NCI-H748 (cell line): ENCODE measurements at regions not wholly inside any gene's neighbourhood (a gene's known extent, or its start where the extent isn't known, plus 50 kb on each side); places are given as distances from the start of the nearest gene placed in this dataset.
"Not testable (repeated sequence)": the region's sequence is repeated elsewhere in the genome, so short reads cannot be mapped to it uniquely, and the experiment has no call there.

Experiments
- DNase-seq: peaks from one replicate; lab custom pipeline; 2025; ENCODE audit not compliant: unreplicated experiment; lab: John Stamatoyannopoulos, UW

DNA sequence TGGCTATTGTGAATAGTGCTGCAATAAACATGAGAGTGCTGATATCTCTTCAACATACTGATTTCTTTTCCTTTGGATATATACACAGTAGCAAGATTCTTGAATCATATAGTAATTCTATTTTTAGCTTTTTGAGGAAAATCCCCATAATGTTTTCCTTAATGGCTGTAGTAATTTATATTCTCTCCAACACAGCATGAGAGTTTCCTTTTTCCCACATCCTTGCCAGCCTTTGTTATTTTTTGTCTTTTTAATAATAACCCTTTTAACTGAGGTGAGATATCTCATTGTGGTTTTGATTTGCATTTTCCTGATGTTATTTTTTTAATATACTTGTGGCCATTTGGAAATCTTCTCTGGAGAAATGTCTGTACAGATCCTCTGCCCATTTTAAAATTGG is 132.6 kb downstream of the PRL start:
- no peak for DNase-seq

DNA sequence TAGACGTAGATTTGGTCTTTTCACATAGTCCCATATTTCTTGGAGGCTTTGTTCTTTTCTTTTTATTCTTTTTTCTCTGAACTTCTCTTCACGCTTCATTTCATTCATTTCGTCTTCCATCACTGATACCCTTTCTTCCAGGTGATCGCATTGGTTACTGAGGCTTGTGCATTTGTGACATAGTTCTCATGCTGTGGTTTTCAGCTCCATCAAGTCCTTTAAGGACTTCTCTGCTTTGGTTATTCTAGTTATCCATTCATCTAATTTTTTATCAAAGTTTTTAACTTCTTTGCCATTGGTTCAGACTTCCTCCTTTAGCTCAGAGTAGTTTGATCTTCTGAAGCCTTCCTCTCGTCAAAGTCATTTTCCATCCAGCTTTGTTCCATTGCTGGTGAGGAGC is 125.8 kb downstream of the PRL start:
- DNase-seq: not testable (repeated sequence)

DNA sequence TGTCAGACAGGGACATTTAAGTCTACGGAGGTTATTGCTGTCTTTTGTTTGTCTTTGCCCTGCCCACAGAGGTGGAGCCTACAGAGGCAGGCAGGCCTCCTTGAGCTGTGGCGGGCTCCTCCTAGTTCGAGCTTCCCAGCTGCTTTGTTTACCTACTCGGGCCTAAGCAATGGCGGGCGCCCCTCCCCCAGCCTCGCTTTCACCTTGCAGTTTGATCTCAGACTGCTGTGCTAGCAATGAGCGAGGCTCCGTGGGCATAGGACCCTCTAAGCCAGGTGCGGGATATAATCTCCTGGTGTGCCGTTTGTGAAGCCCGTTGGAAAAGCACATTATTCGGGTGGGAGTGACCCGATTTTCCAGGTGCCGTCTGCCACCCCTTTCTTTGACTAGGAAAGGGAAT is 125.0 kb downstream of the PRL start:
- not testable (repeated sequence) for DNase-seq

DNA sequence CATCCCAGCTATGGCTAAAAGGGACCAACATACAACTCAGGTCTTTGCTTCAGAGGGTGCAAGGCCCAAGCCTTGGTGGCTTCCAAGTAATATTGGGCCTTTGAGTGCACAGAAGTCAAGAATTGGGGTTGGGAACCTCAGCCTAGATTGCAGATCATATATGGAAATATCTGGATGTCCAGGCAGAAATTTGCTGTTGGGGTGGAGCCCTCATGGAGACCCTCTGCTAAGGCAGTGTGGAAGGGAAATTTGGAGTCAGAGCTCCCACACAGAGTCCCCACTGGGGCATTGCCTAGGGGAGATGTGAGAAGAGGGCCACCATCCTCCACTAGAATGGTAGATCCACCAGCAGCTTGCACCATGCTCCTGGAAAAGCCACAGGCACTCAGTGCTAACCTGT is 123.5 kb downstream of the PRL start:
- peak; percentile 22 for DNase-seq

DNA sequence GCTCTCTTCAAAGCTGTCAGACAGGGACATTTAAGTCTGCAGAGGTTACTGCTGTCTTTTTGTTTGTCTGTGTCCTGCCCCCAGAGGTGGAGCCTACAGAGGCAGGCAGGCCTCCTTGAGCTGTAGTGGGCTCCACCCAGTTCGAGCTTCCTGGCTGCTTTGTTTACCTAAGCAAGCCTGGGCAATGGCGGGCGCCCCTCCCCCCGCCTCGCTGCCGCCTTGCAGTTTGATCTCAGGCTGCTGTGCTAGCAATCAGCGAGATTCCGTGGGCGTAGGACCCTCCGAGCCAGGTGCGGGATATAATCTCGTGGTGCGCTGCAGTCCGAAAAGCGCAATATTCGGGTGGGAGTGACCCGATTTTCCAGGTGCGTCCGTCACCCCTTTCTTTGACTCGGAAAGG is 116.6 kb downstream of the PRL start:
- not testable (repeated sequence) for DNase-seq

DNA sequence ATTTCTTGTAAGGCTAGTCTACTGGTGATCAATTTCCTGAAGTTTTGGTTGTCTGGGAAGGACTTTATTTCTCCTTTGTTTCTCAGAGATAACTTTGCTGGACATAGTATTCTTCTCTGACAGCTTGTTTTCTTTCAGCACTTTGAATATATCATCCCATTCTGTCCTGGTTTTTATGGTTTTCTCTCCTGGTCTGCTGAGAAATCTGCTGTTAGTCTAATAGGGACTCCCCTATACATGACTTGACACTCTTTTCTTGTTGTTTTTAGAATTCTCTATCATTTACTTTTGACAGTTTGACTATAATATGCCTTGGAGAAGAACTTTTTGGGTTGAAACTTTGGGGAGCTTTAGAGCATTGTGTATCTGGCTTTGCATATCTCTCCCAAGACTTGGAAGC is 112.5 kb downstream of the PRL start:
- no peak for DNase-seq

DNA sequence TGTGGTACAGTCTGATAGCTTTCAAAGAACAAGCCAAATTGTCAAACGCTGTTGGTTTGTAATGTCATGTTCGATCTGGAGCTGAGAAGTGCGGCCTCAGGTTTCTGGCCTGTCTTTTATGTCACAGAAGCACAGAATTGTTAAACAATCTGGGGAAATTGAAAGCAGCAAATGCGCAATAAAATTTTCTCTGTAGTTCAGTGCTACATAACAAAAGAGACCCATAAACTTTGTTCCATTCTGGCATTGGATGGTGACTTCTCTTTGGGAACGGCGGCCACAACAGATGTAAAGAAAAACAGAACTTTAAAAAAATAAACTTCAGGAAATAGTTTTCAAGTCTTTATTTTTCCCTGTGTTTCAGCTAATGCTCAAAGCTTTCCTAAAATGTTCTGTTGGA is 106.9 kb downstream of the PRL start:
- DNase-seq: no peak

DNA sequence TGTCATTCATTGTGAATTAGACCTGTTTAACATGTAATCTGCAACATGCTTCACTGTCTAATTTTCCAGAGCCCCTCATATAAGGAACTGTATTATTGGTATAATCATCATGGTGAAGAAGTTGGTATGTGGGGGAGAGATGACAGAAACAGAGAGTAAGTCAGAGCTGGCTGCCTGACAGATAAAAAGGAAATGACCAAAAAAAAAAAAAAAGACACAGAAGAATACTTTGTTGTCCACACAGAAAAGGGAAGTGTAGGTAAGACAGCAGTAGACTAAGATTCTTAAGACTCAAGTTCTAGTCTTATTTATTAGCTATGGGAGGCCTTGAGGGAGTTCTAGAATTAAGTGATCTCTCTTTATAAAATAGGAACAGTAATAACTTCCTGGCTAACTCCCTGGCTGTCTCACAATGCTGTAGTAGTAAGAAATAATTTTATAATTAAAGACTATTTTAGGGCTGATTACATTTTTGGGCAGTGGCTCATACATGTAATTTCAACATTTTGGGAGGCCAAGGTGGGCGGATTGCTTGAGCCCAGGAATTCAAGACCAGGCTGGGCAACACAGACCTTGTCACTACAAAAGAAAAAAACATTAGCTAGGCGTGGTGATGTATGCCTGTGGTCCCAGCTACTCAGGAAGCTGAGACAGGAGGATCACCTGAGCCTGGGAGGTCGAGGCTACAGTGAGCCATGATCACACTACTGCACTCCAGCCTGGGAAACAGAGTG is 102.5 kb downstream of the PRL start:
- DNase-seq: no peak

DNA sequence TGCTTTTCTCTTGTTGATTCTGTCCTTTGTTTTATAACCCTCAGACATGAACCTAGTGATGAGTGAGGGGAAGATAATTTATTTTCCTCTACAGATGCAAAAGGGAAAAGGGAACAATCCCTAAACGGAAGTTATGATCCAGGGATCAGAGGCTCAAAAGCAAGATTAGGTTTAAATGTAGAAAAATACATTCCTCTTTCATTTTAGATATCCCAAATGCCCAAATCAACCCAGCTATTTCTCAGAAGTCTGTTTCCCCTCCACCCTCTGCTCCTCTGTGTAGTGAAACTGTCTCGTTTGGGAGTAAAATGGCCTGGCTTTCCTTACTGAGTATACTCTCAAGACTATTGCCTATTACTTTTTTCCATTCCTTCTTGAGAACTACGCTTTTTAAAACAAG is 97.1 kb downstream of the PRL start:
- DNase-seq: no peak

DNA sequence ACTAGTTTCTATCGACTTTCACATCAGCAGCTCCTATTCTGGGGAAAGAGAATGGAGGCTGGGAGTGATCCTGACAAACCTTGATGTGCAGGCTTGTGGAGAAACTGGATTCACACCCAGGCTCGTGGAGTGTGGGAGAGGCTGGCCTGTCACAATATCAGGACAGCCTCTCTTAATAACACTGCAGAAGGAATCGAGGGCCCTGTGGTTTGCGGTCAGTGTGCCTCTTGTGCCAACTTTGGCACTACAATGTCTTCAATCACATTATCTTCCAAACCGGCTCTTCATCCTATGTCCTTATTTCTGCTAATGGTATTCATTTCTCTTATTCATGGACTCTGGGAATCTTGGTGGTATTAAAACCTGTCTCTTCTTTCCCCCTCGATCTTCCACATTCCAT is 92.7 kb downstream of the PRL start:
- no peak for DNase-seq

DNA sequence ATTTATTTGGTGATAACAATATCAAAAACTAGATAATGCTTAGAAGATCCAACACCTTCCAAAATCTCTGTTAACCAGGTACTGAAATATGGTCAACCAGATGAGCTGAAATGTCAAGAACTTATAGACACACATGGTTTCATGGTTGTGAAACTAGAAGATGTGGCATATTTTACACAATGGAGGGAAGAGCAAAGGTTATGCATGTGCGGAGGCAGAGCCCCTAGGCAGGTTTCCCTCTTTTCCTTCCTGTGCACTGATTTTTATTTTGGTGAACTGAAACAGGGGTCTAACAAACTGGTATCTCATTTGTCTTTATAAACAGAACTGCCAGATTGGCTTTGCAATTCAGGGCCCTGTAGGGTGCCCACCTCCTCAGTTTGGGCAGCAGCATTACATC is 91.6 kb downstream of the PRL start:
- DNase-seq: no peak

DNA sequence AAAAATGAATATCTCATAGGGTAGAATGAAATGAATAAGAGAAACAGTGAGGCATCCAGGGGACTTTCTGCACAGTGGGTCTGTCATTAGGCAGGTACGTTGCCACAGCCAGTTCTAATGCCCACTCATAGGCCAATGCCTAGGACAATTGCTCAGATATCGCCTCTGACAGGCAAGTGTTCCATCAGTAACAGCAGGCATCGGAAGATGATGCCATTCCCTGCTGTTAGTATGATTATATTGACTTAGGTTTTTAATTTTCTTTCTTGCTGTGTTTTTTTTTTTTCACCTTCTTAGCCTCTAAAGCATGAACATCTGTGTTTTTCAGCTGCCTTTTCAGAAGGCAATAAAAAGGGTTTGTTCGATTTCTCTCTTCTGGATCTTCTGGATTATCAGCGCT is 90.7 kb downstream of the PRL start:
- DNase-seq: peak; percentile 51

DNA sequence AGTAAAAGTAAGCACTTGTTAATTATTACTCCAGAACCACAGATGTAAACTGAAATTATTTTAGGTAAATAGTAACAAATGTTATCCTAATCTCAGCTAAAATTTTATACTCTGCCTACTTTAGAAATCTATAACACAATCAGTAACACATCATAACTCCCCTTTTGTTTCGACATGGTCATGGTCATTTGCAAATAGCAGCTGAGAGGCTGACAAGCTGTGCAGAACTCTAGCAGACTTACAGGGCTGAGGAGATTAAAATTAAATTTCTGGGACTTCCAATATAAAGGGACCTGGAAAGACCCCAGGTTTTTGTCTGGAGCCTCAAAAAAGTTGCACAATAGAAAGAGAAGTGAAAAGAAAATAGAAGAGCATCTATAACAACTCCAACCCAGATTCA is 88.8 kb downstream of the PRL start:
- no peak for DNase-seq

DNA sequence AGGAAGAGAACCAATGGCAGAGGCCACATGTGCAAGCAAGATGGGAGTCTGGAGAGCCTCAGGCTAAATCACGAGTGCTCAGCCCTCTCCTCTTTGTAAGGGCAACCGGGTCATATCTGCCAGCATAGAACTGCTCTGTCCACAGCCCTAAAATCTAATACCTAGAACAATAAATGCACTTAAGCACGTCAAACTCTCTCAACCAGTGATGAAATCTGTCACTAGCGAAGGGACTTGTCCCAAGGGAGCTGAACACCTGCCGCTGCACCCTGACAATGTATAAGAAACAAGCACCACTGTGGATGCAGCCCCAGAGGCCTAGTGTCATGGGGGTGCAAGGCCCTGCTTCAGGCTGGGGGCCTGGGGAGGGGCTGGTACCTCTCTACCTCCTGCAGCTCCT is 82.5 kb downstream of the PRL start:
- DNase-seq: no peak

DNA sequence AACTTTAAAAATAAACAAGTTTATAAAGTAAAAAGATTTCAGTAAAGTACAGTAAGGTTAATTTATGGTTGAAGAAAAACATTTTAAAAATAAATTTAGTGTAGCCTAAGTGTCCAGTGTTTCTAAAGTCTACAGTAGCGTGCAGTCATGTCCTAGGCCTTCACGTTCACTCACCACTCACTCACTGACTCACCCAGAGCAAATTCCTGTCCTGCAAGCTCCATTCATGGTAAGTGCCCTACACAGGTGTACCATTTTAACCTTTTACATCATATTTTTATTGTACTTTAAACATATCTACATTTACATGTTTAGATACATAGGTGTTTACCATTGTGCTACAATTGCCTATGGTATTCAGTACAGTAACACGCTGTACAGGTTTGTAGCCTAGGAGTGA is 81.4 kb downstream of the PRL start:
- DNase-seq: not testable (repeated sequence)

DNA sequence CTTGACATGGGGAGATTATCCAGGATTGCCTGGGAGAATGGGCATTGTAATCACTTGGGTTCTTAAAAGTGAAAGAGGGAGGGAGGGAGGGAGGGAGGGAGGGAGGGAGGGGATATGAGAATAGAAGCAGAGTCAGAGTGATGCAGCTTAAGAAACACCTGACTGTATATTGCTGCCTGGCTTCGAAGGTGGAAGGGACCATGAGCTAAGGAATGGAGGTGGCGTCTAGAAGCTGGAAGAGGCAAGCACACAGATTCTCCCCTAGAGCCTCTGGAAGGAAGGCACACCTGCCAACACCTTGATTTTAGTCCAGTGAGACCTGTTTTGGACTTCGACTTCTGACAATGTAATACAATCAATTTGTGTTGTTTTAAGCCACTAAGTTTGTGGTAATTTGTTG is 78.4 kb downstream of the PRL start:
- no peak for DNase-seq

DNA sequence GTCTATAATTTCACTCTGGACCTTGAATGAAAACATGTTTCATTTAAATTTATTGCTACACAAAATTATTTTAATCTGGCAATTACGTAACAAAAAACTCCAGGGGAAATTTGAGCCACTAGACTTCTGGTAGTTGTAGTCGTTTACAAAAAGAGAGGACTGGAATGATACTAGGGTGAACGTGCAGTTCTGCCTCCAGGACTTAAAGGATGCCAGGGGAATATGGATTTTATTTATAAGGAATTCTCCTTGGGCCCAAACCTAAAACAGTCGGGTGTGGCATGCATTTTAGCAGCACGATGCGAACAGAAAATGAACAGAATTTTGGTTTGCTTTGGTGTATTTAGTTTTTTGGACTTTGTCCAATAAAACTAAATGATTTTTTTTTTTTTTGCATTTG is 76.9 kb downstream of the PRL start:
- DNase-seq: no peak

DNA sequence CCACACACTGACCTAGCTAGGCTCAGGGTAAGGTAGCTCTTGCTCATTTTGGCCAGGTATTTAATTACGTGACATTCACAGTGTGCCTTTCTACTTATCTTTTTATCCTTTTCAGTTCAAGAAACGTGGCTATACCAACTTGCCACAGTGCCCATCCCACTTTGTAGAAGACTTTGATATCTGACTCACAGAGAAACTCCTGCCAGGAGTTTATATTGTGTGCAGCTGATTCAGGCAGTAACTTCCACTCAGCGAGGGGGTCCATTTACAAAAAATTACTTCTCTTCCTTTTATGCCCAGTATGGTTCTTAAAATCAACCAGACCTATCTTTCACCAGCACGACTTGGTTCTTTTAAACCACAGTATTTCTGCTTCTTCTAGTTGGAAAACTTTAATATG is 75.6 kb downstream of the PRL start:
- DNase-seq: no peak

DNA sequence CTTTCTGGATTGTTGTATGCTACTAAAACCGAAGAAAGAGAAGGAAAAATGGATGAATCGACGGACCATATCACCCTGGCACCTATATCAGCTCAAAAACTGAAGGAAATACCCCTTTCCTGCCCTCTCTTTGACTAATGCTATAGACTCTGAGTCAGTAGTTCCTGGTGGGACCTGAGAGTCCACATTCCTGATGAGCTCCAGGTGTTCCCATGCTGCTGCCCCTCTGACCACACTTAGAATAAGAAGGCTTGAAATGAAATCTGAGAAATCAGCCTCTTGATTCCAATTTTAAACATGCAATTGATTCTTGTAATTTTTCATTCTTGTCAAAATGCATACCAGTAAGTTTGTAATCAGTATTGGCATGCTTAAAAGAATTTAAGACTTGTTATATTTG is 75.2 kb downstream of the PRL start:
- no peak for DNase-seq

DNA sequence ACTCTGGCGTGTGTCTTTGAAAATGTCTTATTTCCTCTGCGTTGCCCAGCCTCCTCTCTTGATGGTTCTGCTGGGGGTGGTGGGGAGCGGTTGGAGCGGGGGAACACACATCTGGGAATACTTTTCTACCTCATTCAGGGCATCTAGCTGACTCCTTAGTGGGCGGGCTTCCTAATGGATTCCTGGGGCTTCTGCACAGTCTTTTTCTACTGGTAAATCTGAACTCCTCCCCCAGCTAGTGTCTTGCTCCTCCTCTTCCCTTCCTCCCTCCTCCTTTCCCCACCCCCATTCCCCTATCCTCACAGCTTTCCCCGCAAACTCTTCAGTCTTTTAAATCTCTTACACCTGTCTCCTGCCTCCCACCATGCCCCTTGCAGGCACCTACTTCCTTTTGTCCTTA is 74.4 kb downstream of the PRL start:
- no peak for DNase-seq

DNA sequence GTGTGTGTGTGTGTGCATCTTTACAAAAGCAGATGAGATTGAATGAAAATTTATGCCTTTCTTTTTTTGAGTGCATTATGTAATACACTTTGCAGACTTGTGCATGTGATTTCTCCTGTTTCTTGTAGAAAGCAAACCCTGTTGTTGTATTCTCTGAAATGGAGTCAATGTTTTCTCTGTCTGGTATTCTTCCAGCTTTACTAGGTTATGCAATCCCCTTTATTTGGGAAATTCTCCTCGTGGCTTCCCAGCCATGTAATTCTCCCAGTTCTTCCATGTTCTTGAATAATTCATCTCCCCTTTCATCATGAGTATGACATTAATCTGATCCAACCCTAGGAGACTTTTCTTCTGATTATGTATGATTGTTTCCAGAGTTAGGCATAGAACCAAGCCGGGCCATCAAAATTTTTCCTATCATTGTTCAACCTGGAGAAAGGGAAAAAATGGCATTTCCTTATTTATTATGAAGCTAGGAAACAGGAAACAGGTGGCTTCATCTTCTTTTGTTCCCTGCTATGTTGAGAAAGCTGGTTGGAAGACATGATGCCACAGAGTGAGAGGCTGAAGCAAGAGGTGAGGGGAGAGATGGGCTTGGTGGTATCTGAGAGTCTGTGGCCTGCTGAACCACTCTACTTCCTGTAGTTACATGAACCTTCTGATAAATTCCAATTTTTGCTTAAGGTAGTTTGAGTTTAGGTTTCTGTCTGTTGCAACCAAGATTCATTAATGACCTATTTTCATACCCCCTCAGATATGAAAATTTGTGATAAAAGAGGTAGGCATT is 68.8 kb downstream of the PRL start:
- peak; percentile 34 for DNase-seq

DNA sequence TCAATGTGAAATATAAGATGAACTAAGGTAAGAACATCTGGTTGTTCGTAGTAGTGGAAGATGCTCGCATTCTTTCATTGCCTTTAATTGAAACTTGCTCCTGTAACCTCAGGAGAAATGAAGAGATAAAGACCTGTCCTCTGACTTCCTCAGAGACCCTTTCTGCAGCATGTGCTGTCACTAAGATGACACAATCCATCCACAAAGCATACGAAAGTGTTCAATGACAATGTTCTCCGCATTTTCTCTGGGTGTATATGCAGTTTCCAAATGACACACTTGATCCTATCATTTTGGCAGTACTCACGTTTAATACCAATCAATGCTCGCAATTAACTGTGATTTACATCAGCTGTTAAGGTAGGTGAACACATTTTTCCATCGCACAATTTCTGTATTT is 65.8 kb downstream of the PRL start:
- DNase-seq: no peak

DNA sequence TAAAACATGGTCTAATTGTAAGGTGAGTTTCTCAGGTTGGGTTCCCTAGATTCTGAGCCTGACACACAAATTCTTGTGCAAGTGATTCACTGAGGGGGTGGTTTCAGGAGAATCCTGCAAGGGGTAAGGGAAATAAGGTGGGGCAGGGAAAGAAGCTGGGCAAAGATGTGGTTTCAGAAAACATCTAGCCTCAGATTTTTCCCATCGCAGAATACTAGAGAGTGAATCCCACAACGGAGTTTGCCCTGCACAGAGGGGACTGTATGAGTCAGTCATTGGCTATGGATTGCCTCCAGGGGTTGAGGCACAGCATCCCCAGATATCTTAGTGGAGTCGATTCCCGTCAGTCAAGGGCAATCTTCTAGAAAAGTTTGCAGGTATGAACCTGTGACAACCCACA is 65.2 kb downstream of the PRL start:
- no peak for DNase-seq
